Neural progenitor cell (in vitro differentiated cells): ENCODE measurements at regions not wholly inside any gene's neighbourhood (a gene's known extent, or its start where the extent isn't known, plus 50 kb on each side); places are given as distances from the start of the nearest gene placed in this dataset.

Source experiments
- DNase-seq: peaks from one replicate; pipeline ENCODE4 v3.0.0-alpha.2; 2016; ENCODE audit warnings: low spot score
- H2AFZ ChIP-seq: fragments of 200-600 bp; sonication (generic); replicated peaks from 2 replicates; pipeline ENCODE4 v1.6.1; 2016; ENCODE audit warnings: antibody characterized with exemption
- H3F3A ChIP-seq: fragments of 200-600 bp; sonication (generic); 2 replicates; pipeline ENCODE4 v1.6.1; 2016; ENCODE audit warnings: antibody characterized with exemption, low read depth
- H3K27ac ChIP-seq: fragments of 200-600 bp; sonication (generic); 2 replicates; pipeline ENCODE4 v1.5.1; 2016; ENCODE audit warnings: mild to moderate bottlenecking
- H3K27me3 ChIP-seq: fragments of 200-600 bp; sonication (generic); 2 replicates; pipeline ENCODE4 v1.6.1; 2016; ENCODE audit warnings: mild to moderate bottlenecking, moderate library complexity
- H3K36me3 ChIP-seq: fragments of 200-600 bp; sonication (generic); 2 replicates; pipeline ENCODE4 v1.5.1; 2016
- H3K4me1 ChIP-seq: fragments of 200-600 bp; sonication (generic); 2 replicates; pipeline ENCODE4 v1.6.1; 2016; ENCODE audit warnings: mixed run types
- H3K4me2 ChIP-seq: fragments of 200-600 bp; sonication (generic); 2 replicates; pipeline ENCODE4 v1.6.1; 2016
- H3K4me3 ChIP-seq: fragments of 200-600 bp; sonication (generic); 2 replicates; pipeline ENCODE4 v1.5.1; 2016
- H3K79me2 ChIP-seq: fragments of 200-600 bp; sonication (generic); 2 replicates; pipeline ENCODE4 v1.6.1; 2016; ENCODE audit warnings: low read depth
- H3K9ac ChIP-seq: fragments of 200-600 bp; sonication (generic); 2 replicates; pipeline ENCODE4 v1.6.1; 2016
- H3K9me3 ChIP-seq: fragments of 200-600 bp; sonication (generic); 2 replicates; pipeline ENCODE4 v1.5.1; 2016; ENCODE audit warnings: low read depth
- H4K20me1 ChIP-seq: fragments of 200-600 bp; sonication (generic); 2 replicates; pipeline ENCODE4 v1.6.1; 2016; ENCODE audit warnings: low read depth
- H3K27ac Mint-ChIP-seq: 3 replicates; pipeline ENCODE4 v1.8.0; 2021; ENCODE audit warnings: mixed read lengths
- H3K27me3 Mint-ChIP-seq: 2 replicates; pipeline ENCODE4 v1.8.0; 2022; ENCODE audit warnings: low read depth, mild to moderate bottlenecking, inconsistent platforms, moderate library complexity, mixed read lengths; ENCODE audit not compliant: insufficient read depth
- H3K36me3 Mint-ChIP-seq: 3 replicates; pipeline ENCODE4 v1.8.0; 2021; ENCODE audit warnings: mixed read lengths
- H3K4me1 Mint-ChIP-seq: 3 replicates; pipeline ENCODE4 v1.8.0; 2021; ENCODE audit warnings: mixed read lengths
- H3K4me3 Mint-ChIP-seq: 3 replicates; pipeline ENCODE4 v1.8.0; 2021; ENCODE audit warnings: mild to moderate bottlenecking, moderate library complexity, mixed read lengths
- H3K9me3 Mint-ChIP-seq: 3 replicates; pipeline ENCODE4 v1.8.0; 2020; ENCODE audit warnings: mixed read lengths
- CTCF ChIP-seq: fragments of 200-600 bp; sonication (generic); IDR thresholded peaks from 2 replicates; pipeline ENCODE4 v1.5.1; 2017; ENCODE audit warnings: antibody characterized with exemption, mild to moderate bottlenecking
- EZH2 ChIP-seq: fragments of 200-600 bp; sonication (generic); IDR thresholded peaks from 2 replicates; pipeline ENCODE4 v1.6.1; 2017; ENCODE audit warnings: antibody characterized with exemption, mild to moderate bottlenecking, moderate library complexity
- EZH2phosphoT487 ChIP-seq: fragments of 200-600 bp; sonication (generic); IDR thresholded peaks from 2 replicates; pipeline ENCODE4 v1.6.1; 2017; ENCODE audit warnings: antibody characterized with exemption

DNA sequence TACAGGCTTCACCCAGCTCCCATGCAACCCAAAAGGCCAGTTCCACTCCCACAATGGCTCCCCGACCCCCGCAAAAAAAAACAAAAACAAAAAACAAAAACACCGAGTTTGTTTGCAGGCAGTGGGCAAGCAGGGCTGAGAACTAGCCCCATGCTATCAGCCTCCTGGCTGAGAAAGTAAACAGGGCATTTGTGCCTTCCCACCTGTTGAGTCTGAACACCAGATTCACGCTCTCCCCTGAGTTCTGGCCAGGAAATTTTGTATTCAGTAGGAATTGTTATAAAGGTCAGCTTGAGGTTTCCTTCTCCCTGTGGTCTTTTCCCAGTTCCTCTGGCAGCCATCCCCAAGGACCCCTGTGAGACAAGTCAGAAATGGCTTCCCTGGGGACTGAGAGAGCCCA is 1066.5 kb downstream of the GLUD2 start:
- DNase-seq, result no peak
- Histone ChIP-seq H3K36me3 (no peaks in the 10 kb centered on the region), H3K27me3 (no peaks in the 10 kb centered on the region), H4K20me1 (no peaks in the 10 kb centered on the region), H3K4me1 (peaks cover 4% of the 10 kb centered on the region), H3K27ac (no peak overlapping the region), H2AFZ (no peak overlapping the region), H3K4me2 (no peak overlapping the region), H3K4me3 (no peak overlapping the region), H3K9ac (no peak overlapping the region), H3K9me3 (peaks cover 10% of the 10 kb centered on the region), H3K79me2 (no peaks in the 10 kb centered on the region), H3F3A (no peaks in the 10 kb centered on the region)
- no peak for TF ChIP-seq CTCF
- TF ChIP-seq EZH2, result no peak
- no peak for TF ChIP-seq EZH2phosphoT487
- Mint-ChIP-seq H3K36me3 (no peaks in the 10 kb centered on the region), H3K27me3 (no peaks in the 10 kb centered on the region), H3K4me1 (peaks cover 4% of the 10 kb centered on the region), H3K9me3 (peaks cover 2% of the 10 kb centered on the region), H3K27ac (no peak overlapping the region), H3K4me3 (no peak overlapping the region)

DNA sequence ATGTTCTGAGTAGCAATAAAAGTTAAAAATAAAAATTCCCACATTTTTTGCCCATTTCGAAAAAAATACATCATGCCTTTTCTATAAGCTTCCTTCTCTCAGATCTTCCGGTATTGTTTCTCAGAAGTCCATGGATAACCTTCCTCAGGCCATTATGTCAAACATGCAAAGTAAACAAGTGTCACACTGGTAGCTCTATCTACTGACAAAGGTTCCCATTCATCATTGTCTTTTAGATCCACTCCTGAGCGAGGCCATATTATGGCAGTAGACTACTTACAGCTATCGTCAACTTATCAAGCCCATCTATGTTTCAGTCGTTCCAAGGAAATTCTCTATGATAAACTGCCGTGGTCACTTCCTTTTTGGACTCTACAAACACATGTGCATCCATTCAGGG is 1068.2 kb downstream of the GLUD2 start:
- H3K4me3 Mint-ChIP-seq, result no peak overlapping the region

DNA sequence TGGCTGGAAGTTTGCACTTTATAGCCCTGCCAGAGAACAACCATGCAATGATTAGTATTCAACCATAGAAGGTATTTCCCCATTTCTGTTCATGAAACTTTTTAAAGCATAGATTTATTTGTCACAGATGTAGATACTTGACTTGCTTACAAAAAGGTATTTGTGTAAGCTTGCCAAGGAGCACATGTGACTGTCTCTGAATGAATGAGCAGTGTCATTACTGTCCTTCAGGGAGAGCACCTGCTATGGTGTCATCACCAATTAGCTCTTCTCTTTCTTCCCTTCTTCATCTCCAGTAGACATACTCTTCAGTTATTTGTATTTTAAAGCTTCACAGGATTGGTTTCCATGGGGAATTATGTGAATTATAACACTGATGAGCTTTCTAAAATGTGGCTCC is 1064.7 kb upstream of the GRIA3 start:
- Histone ChIP-seq H3K27ac (no peak overlapping the region), H3K9me3 (peaks cover 5% of the 10 kb centered on the region), H3K36me3 (no peaks in the 10 kb centered on the region), H4K20me1 (no peaks in the 10 kb centered on the region), H3K9ac (no peak overlapping the region), H3K4me3 (no peak overlapping the region), H2AFZ (no peak overlapping the region), H3K4me2 (no peak overlapping the region), H3K4me1 (peaks cover 16% of the 10 kb centered on the region), H3F3A (no peaks in the 10 kb centered on the region), H3K27me3 (no peaks in the 10 kb centered on the region), H3K79me2 (no peaks in the 10 kb centered on the region)
- DNase-seq, result no peak
- Mint-ChIP-seq H3K4me1 (no peaks in the 10 kb centered on the region), H3K9me3 (no peaks in the 10 kb centered on the region), H3K4me3 (no peak overlapping the region), H3K27ac (no peak overlapping the region), H3K27me3 (no peaks in the 10 kb centered on the region), H3K36me3 (no peaks in the 10 kb centered on the region)
- TF ChIP-seq CTCF (no peak), EZH2 (no peak), EZH2phosphoT487 (no peak)

More for the DNA sequence above, 1068.2 kb downstream of the GLUD2 start:
- Mint-ChIP-seq H3K27me3 (no peaks in the 10 kb centered on the region), H3K4me1 (peaks cover 4% of the 10 kb centered on the region), H3K36me3 (no peaks in the 10 kb centered on the region), H3K27ac (no peak overlapping the region), H3K9me3 (peaks cover 2% of the 10 kb centered on the region)
- no peak overlapping the region for H3K27ac ChIP-seq
- no peak overlapping the region for H2AFZ ChIP-seq
- no peak overlapping the region for H3K4me3 ChIP-seq
- H3K4me2 ChIP-seq, result no peak overlapping the region
- H3K9me3 ChIP-seq, result peaks cover 10% of the 10 kb centered on the region
- peaks cover 4% of the 10 kb centered on the region for H3K4me1 ChIP-seq
- H3K27me3 ChIP-seq, result no peaks in the 10 kb centered on the region
- H3F3A ChIP-seq, result no peaks in the 10 kb centered on the region
- H3K9ac ChIP-seq, result no peak overlapping the region
- no peak for DNase-seq
- no peaks in the 10 kb centered on the region for H4K20me1 ChIP-seq
- H3K79me2 ChIP-seq, result no peaks in the 10 kb centered on the region
- H3K36me3 ChIP-seq, result no peaks in the 10 kb centered on the region
- TF ChIP-seq EZH2, result no peak
- no peak for TF ChIP-seq CTCF
- TF ChIP-seq EZH2phosphoT487, result no peak
